ENCODE measurements at regions not wholly inside any gene's neighbourhood (a gene's known extent, or its start where the extent isn't known, plus 50 kb on each side); places are given as distances from the start of the nearest gene placed in this dataset.

- no peak overlapping the region for H3T11ph ChIP-seq (ENCODE audit: low read length)
- no peak overlapping the region for H2AFZ ChIP-seq (ENCODE audit: low read length)
- no peak overlapping the region for H4K91ac ChIP-seq (ENCODE audit: insufficient read length, low read depth, low read length)
- Mint-ChIP-seq H3K27me3 (ENCODE audit: low read depth) (no peaks in the 10 kb centered on the region), H3K36me3 (ENCODE audit: insufficient read depth in 1 of 3, low read depth in 3 of 3) (peaks cover 0 to 11% (median 2%) of the 10 kb centered on the region in 3 experiments; a peak in 1 of 7 replicates), H3K9me3 (peaks cover 0 to 3% of the 10 kb centered on the region in 2 experiments; a peak in 2 of 5 replicates), H3K4me1 (peaks cover 33 to 36% of the 10 kb centered on the region in 2 experiments), H3K4me3 (no peak overlapping the region), H3K27ac (peak overlapping the region; percentile 3 to 95 (median 80); a peak in 6 of 7 replicates)
- H3K27ac ChIP-seq (ENCODE audit: insufficient read length, low read depth, low read length), result peak overlapping the region; percentile 40
- H2BK20ac ChIP-seq (ENCODE audit: low read depth, low read length, poor library complexity, severe bottlenecking), result no peak overlapping the region
- H2BK12ac ChIP-seq (ENCODE audit: insufficient read length, low read depth, low read length), result no peak overlapping the region
- H3K18ac ChIP-seq (ENCODE audit: insufficient read length, low read depth, low read length), result no peak overlapping the region
- H3K23ac ChIP-seq (ENCODE audit: insufficient read length, low read depth, low read length), result no peak overlapping the region
- no peaks in the 10 kb centered on the region for H3K23me2 ChIP-seq (ENCODE audit: insufficient read length, low read depth, low read length, poor library complexity, severe bottlenecking)
- H2BK15ac ChIP-seq (ENCODE audit: low read depth, low read length), result no peak overlapping the region
- H3K79me2 ChIP-seq (ENCODE audit: insufficient read depth, low read length), result no peaks in the 10 kb centered on the region
- no peak overlapping the region for H3K14ac ChIP-seq (ENCODE audit: insufficient read depth, low read length)
- peaks cover 9% of the 10 kb centered on the region for H3K4me1 ChIP-seq (ENCODE audit: insufficient read depth, low read length)
- H3K56ac ChIP-seq (ENCODE audit: insufficient read length, low read depth, low read length), result no peak overlapping the region
- H2AK5ac ChIP-seq (ENCODE audit: insufficient read length, low read length), result no peak overlapping the region
- no peaks in the 10 kb centered on the region for H4K20me1 ChIP-seq (ENCODE audit: control insufficient read depth, insufficient read depth, insufficient read length)
- H3K4ac ChIP-seq (ENCODE audit: low read depth, low read length), result no peak overlapping the region
- H3K4me2 ChIP-seq (ENCODE audit: insufficient read depth, insufficient read length, low read length), result no peak overlapping the region
- no peak overlapping the region for H2BK5ac ChIP-seq (ENCODE audit: insufficient read length, low read length)
- WGBS (ENCODE audit: extremely low coverage, insufficient read length, low lambda C conversion rate), result no CpG with 5 or more reads among the region's 4 CpGs
- no peak for DNase-seq
- H3K27me3 ChIP-seq (ENCODE audit: insufficient read depth, low read length), result no peaks in the 10 kb centered on the region
- no peak for TF ChIP-seq CTCF (conservative IDR thresholded peaks at IDR 0.05)
- no peak overlapping the region for H4K8ac ChIP-seq (replicated peaks; ENCODE audit: insufficient read length, low read depth, low read length)
- no peak overlapping the region for H3K9ac ChIP-seq (ENCODE audit: extremely low read depth, insufficient read length, low read length)
- H4K5ac ChIP-seq (ENCODE audit: insufficient read length, low read depth, low read length), result no peak overlapping the region
- no peak overlapping the region for H2BK120ac ChIP-seq (ENCODE audit: low read depth, low read length, poor library complexity, severe bottlenecking)
- no peaks in the 10 kb centered on the region for H3K9me3 ChIP-seq (ENCODE audit: control insufficient read depth, low read depth, low read length)
- no peaks in the 10 kb centered on the region for H3K79me1 ChIP-seq (ENCODE audit: insufficient read depth, low read depth, low read length, poor library complexity, severe bottlenecking)
Observed at GRCh38 chr16:62950351-62950750, 914.1 kb upstream of the CDH8 start.

Measured in H9 (cell line).